K562 (cell line): ENCODE measurements at regions not wholly inside any gene's neighbourhood (a gene's known extent, or its start where the extent isn't known, plus 50 kb on each side); places are given as distances from the start of the nearest gene placed in this dataset.

ENCODE experiments used
- CBX8 ChIP-seq: fragments of 200-600 bp; sonication (generic); IDR thresholded peaks from 2 replicates; pipeline ENCODE4 v1.6.1; 2012; ENCODE audit warnings: borderline replicate concordance, mixed run types, low read depth, mild to moderate bottlenecking, moderate library complexity, mixed read lengths, low read length, control low read depth, inconsistent platforms; ENCODE audit not compliant: poor library complexity, severe bottlenecking; ENCODE audit errors: extremely low read depth
- ELF1 ChIP-seq: fragments of 200-800 bp; sonication (Bioruptor generic); IDR thresholded peaks from 2 replicates; pipeline ENCODE4 v1.6.1; 2016; ENCODE audit warnings: missing genetic modification characterization, missing compliant biosample characterization
- FOXM1 ChIP-seq, 2 experiments: fragments of 450-650 bp in 1 of 2; sonication (generic) in 1 of 2; formaldehyde crosslinking in 1 of 2; IDR thresholded peaks; 2 replicates each; pipeline versions ENCODE4 v1.6.1 to v1.9.0; 2017 to 2022; ENCODE audit warnings: low read depth in 2 of 2, mild to moderate bottlenecking in 2 of 2, missing genetic modification reagents in 1 of 2, moderate library complexity in 1 of 2
- HNRNPL ChIP-seq: fragments of 200-400 bp; formaldehyde crosslinking; IDR thresholded peaks from 2 replicates; pipeline ENCODE4 v1.6.1; 2017; ENCODE audit warnings: low read depth, mild to moderate bottlenecking, low read length
- MAZ ChIP-seq, 2 experiments: fragments of 450-650 bp in 1 of 2; sonication (generic) in 1 of 2; formaldehyde crosslinking; IDR thresholded peaks in 1 of 2; conservative IDR thresholded peaks in 1 of 2; 2 replicates each; pipeline versions ENCODE4 v1.4.0 to v1.5.0; 2020; ENCODE audit warnings: mild to moderate bottlenecking in 1 of 2, missing genetic modification reagents in 1 of 2
- SIX5 ChIP-seq, 2 experiments: IDR thresholded peaks; 2 replicates each; pipeline ENCODE4 v1.6.1; 2011; ENCODE audit warnings: low read length in 2 of 2, borderline replicate concordance in 1 of 2, low read depth in 1 of 2, mild to moderate bottlenecking in 1 of 2, moderate library complexity in 1 of 2; ENCODE audit not compliant: insufficient read depth in 1 of 2
- SMAD4 ChIP-seq: fragments of 250-450 bp; sonication (Bioruptor Pico); conservative IDR thresholded peaks from 2 replicates; pipeline ENCODE4 v1.8.0; 2021; ENCODE audit warnings: inconsistent platforms, mild to moderate bottlenecking, moderate library complexity
- TAF7 ChIP-seq: fragments of 450-650 bp; IDR thresholded peaks from 2 replicates; pipeline ENCODE4 v1.6.1; 2016; ENCODE audit warnings: missing genetic modification characterization, missing compliant biosample characterization
- TAL1 ChIP-seq: fragments of 450-650 bp; IDR thresholded peaks from 2 replicates; pipeline ENCODE4 v1.6.1; 2016; ENCODE audit warnings: mild to moderate bottlenecking
- TRIM24 ChIP-seq, 2 experiments: fragments of 450-650 bp; IDR thresholded peaks; 2 replicates each; pipeline ENCODE4 v1.6.1; 2016
- ZC3H11A ChIP-seq: IDR thresholded peaks from 2 replicates; pipeline ENCODE4 v1.6.1; 2012; ENCODE audit warnings: low read depth, low read length, improper control_type of control experiment
- ZNF217 ChIP-seq: sonication (generic); formaldehyde crosslinking; IDR thresholded peaks from 2 replicates; pipeline ENCODE4 v1.8.0; 2022; ENCODE audit warnings: mild to moderate bottlenecking, missing genetic modification reagents
- ZNF24 ChIP-seq: fragments of 450-650 bp; IDR thresholded peaks from 2 replicates; pipeline ENCODE4 v1.6.1; 2016
- ZNF3 ChIP-seq: fragments of 250-450 bp; sonication (Bioruptor Pico); IDR thresholded peaks from 2 replicates; pipeline ENCODE4 v1.5.0; 2021; ENCODE audit warnings: mild to moderate bottlenecking, moderate library complexity
- ZNF586 ChIP-seq: fragments of 450-650 bp; formaldehyde crosslinking; conservative IDR thresholded peaks from 2 replicates; pipeline ENCODE4 v1.4.0; 2020; ENCODE audit warnings: mild to moderate bottlenecking, moderate library complexity
- TF ChIP-seq, protein P1 (sequence below): fragments of 450-650 bp; formaldehyde crosslinking; IDR thresholded peaks from 2 replicates; pipeline ENCODE4 v1.4.0; 2020; ENCODE audit warnings: mild to moderate bottlenecking, moderate library complexity
- TF ChIP-seq, protein P2 (sequence below): fragments of 200-600 bp; sonication (generic); IDR thresholded peaks from one replicate; pipeline ENCODE4 v1.6.1; 2012; ENCODE audit warnings: mild to moderate bottlenecking, low read depth, low read length, inconsistent platforms

DNA sequence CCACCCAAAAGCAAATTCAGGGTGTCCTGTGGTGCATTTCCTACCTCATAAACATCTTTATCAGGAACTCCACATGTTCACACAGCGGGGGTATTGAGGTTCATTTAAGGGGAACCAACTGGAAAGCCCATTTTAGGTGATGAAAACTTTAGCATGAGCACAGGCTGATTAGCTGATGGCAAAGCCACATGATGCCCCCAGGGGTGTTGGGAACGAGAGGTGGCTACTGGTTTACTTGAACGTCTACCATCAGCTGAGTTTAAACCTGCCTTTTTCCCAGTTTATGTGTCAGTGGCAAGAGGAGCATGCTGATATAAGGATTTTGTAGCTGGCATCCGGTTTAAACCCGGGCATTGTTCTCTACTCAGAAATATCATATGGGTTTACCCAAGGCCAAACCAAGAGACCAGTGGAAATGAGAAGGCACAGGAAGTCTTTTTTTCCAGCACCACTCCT is 54.5 kb upstream of the UPP2 start (continued):
- no peak for TF ChIP-seq SIX5 (IDR thresholded peaks at IDR 0.05; ENCODE audit: borderline replicate concordance in 1 of 2, insufficient read depth in 1 of 2, low read depth in 1 of 2, low read length in 2 of 2)
- TF ChIP-seq, protein P1, sequence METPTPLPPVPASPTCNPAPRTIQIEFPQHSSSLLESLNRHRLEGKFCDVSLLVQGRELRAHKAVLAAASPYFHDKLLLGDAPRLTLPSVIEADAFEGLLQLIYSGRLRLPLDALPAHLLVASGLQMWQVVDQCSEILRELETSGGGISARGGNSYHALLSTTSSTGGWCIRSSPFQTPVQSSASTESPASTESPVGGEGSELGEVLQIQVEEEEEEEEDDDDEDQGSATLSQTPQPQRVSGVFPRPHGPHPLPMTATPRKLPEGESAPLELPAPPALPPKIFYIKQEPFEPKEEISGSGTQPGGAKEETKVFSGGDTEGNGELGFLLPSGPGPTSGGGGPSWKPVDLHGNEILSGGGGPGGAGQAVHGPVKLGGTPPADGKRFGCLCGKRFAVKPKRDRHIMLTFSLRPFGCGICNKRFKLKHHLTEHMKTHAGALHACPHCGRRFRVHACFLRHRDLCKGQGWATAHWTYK (CRISPR knock-in tag) = no peak
- TF ChIP-seq MAZ (CRISPR knock-in tag; conservative IDR thresholded peaks at IDR 0.05 in 1 of 2, IDR thresholded peaks at IDR 0.05 in 1 of 2) = 0 out of 4 replicates have a peak, but pooled peaks of 1 of the 2 experiments have one; percentile 18
- no peak for TF ChIP-seq TAF7 (tag)
- no peak for TF ChIP-seq HNRNPL
- no peak for TF ChIP-seq ZC3H11A
- TF ChIP-seq ZNF24 = 0 out of 2 replicates have a peak, but pooled peaks have one; percentile 42
- no peak for TF ChIP-seq FOXM1 (IDR thresholded peaks at IDR 0.05; ENCODE audit: low read depth)
- no peak for TF ChIP-seq FOXM1 (CRISPR knock-in tag; IDR thresholded peaks at IDR 0.05; ENCODE audit: low read depth)
- no peak for TF ChIP-seq CBX8
- no peak for TF ChIP-seq ZNF217 (CRISPR knock-in tag)
- TF ChIP-seq ELF1 (tag) = no peak
- TF ChIP-seq ZNF586 = no peak
- peak; percentile 76 for TF ChIP-seq TAL1
- TF ChIP-seq SMAD4 (CRISPR knock-in tag) = peak; percentile 33; the same call in 1 of the 2 replicates
- TF ChIP-seq TRIM24 (IDR thresholded peaks at IDR 0.05) = peak in 1 of 2 experiments; percentile 61; a peak in 1 of 4 replicates
- TF ChIP-seq, protein P2, sequence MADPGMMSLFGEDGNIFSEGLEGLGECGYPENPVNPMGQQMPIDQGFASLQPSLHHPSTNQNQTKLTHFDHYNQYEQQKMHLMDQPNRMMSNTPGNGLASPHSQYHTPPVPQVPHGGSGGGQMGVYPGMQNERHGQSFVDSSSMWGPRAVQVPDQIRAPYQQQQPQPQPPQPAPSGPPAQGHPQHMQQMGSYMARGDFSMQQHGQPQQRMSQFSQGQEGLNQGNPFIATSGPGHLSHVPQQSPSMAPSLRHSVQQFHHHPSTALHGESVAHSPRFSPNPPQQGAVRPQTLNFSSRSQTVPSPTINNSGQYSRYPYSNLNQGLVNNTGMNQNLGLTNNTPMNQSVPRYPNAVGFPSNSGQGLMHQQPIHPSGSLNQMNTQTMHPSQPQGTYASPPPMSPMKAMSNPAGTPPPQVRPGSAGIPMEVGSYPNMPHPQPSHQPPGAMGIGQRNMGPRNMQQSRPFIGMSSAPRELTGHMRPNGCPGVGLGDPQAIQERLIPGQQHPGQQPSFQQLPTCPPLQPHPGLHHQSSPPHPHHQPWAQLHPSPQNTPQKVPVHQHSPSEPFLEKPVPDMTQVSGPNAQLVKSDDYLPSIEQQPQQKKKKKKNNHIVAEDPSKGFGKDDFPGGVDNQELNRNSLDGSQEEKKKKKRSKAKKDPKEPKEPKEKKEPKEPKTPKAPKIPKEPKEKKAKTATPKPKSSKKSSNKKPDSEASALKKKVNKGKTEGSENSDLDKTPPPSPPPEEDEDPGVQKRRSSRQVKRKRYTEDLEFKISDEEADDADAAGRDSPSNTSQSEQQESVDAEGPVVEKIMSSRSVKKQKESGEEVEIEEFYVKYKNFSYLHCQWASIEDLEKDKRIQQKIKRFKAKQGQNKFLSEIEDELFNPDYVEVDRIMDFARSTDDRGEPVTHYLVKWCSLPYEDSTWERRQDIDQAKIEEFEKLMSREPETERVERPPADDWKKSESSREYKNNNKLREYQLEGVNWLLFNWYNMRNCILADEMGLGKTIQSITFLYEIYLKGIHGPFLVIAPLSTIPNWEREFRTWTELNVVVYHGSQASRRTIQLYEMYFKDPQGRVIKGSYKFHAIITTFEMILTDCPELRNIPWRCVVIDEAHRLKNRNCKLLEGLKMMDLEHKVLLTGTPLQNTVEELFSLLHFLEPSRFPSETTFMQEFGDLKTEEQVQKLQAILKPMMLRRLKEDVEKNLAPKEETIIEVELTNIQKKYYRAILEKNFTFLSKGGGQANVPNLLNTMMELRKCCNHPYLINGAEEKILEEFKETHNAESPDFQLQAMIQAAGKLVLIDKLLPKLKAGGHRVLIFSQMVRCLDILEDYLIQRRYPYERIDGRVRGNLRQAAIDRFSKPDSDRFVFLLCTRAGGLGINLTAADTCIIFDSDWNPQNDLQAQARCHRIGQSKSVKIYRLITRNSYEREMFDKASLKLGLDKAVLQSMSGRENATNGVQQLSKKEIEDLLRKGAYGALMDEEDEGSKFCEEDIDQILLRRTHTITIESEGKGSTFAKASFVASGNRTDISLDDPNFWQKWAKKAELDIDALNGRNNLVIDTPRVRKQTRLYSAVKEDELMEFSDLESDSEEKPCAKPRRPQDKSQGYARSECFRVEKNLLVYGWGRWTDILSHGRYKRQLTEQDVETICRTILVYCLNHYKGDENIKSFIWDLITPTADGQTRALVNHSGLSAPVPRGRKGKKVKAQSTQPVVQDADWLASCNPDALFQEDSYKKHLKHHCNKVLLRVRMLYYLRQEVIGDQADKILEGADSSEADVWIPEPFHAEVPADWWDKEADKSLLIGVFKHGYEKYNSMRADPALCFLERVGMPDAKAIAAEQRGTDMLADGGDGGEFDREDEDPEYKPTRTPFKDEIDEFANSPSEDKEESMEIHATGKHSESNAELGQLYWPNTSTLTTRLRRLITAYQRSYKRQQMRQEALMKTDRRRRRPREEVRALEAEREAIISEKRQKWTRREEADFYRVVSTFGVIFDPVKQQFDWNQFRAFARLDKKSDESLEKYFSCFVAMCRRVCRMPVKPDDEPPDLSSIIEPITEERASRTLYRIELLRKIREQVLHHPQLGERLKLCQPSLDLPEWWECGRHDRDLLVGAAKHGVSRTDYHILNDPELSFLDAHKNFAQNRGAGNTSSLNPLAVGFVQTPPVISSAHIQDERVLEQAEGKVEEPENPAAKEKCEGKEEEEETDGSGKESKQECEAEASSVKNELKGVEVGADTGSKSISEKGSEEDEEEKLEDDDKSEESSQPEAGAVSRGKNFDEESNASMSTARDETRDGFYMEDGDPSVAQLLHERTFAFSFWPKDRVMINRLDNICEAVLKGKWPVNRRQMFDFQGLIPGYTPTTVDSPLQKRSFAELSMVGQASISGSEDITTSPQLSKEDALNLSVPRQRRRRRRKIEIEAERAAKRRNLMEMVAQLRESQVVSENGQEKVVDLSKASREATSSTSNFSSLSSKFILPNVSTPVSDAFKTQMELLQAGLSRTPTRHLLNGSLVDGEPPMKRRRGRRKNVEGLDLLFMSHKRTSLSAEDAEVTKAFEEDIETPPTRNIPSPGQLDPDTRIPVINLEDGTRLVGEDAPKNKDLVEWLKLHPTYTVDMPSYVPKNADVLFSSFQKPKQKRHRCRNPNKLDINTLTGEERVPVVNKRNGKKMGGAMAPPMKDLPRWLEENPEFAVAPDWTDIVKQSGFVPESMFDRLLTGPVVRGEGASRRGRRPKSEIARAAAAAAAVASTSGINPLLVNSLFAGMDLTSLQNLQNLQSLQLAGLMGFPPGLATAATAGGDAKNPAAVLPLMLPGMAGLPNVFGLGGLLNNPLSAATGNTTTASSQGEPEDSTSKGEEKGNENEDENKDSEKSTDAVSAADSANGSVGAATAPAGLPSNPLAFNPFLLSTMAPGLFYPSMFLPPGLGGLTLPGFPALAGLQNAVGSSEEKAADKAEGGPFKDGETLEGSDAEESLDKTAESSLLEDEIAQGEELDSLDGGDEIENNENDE = no peak
- no peak for TF ChIP-seq ZNF3
